Activated naive CD8-positive, alpha-beta T cell treated with anti-CD3 and anti-CD28 coated beads, Interleukin-2, amount 10 ng/mL, durations not matched to agents 7 days and 5 days (primary cell): ENCODE measurements at regions not wholly inside any gene's neighbourhood (a gene's known extent, or its start where the extent isn't known, plus 50 kb on each side); places are given as distances from the start of the nearest gene placed in this dataset.

ENCODE experiments used
- ATAC-seq: fragments of 150-1000 bp; cut with Tn5 transposase; one replicate; pipeline ENCODE4 v1.10.0; 2021; ENCODE audit warnings: low read depth, moderate library complexity
- POLR2A ChIA-PET: fragments of 350-600 bp; sonication (Branson Sonifier 250); formaldehyde crosslinking; loops from one replicate; lab custom pipeline; 2021; ENCODE audit warnings: antibody characterized with exemption; lab: Charles Lee
- DNase-seq: peaks from one replicate; pipeline ENCODE4 v3.0.0; 2021
- H3K27ac Mint-ChIP-seq: one replicate; pipeline ENCODE4 v1.8.0; 2022; ENCODE audit warnings: mild to moderate bottlenecking, mixed read lengths
- H3K27me3 Mint-ChIP-seq: one replicate; pipeline ENCODE4 v1.8.0; 2022; ENCODE audit warnings: mild to moderate bottlenecking, moderate library complexity, mixed read lengths
- H3K36me3 Mint-ChIP-seq: one replicate; pipeline ENCODE4 v1.8.0; 2021; ENCODE audit warnings: mild to moderate bottlenecking, mixed read lengths
- H3K4me1 Mint-ChIP-seq: one replicate; pipeline ENCODE4 v1.8.0; 2021; ENCODE audit warnings: mixed read lengths
- H3K4me3 Mint-ChIP-seq: one replicate; pipeline ENCODE4 v1.8.0; 2022; ENCODE audit warnings: mild to moderate bottlenecking, moderate library complexity, mixed read lengths
- H3K9me3 Mint-ChIP-seq: one replicate; pipeline ENCODE4 v1.8.0; 2021; ENCODE audit warnings: mixed read lengths

DNA sequence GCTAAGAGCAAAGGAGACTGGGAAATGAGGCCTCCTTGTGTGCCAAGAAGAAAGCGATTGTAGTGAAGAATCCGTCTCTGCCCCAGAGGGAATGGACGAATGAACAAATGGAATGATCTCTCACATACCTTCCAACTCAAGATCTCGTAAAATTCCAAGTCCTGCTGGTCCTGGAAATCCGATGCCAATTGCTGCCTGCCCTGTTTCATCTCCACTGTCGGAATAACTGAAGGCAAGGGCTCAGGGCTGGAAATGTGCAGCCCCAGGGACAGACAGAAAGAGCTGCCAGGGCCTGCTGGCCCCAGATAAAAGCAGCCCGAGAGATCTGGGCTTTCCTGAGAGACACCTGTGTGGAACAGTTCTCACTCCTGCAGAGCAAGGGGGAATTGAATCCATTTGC is 120.9 kb downstream of the MN1 start:
- H3K36me3 Mint-ChIP-seq, result no peaks in the 10 kb centered on the region
- no peak overlapping the region for H3K27ac Mint-ChIP-seq
- DNase-seq (no peak), ATAC-seq (no peak)
- H3K4me1 Mint-ChIP-seq, result no peaks in the 10 kb centered on the region
- POLR2A ChIA-PET, result no interaction called here
- no peak overlapping the region for H3K4me3 Mint-ChIP-seq
- no peaks in the 10 kb centered on the region for H3K9me3 Mint-ChIP-seq
- peaks cover 5% of the 10 kb centered on the region for H3K27me3 Mint-ChIP-seq

DNA sequence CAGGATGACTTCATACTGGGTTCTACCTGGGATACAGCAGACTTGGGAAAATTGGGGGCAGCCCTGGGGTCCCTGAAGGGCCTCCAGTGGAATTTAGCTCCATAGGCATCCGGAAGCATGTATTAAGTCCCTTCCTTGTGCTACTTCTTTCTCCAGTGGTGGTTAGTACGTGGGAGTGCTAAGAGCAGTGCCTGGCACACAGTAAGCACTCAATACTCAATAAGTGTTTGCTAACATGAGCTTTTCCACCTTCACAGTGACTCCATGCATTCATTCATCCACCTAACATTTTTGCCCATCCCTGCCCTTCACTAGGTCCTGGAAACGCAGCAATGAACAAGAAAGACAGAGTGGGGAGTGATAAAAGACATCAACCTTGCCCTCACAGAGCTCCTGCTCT is 120.5 kb downstream of the MN1 start:
- no peak overlapping the region for H3K27ac Mint-ChIP-seq
- DNase-seq (no peak), ATAC-seq (no peak)
- H3K27me3 Mint-ChIP-seq, result peaks cover 5% of the 10 kb centered on the region
- H3K36me3 Mint-ChIP-seq, result no peaks in the 10 kb centered on the region
- no peak overlapping the region for H3K4me3 Mint-ChIP-seq
- POLR2A ChIA-PET, result no interaction called here
- no peaks in the 10 kb centered on the region for H3K9me3 Mint-ChIP-seq
- H3K4me1 Mint-ChIP-seq, result no peaks in the 10 kb centered on the region

DNA sequence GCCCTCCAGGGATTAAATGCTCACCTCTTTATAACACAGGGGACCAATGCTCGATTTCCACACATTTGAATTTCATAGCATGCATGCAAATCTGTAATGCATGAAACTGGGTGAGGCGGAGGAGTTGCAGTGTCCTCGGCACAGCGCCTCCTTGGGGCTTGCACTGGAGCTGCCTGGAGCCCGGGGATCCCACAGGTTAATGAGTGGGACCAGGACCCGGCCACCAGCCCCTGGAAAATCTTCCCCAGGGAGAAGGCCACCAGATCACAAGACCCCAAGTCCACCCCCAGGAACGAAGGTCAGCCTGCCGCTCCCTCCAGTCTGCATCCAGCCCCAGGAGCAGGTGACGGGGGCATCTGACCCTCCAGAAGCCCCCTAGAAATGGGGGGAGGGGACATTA is 119.1 kb downstream of the MN1 start:
- no peak for ATAC-seq
- H3K4me3 Mint-ChIP-seq, result no peak overlapping the region
- POLR2A ChIA-PET, result no interaction called here

DNA sequence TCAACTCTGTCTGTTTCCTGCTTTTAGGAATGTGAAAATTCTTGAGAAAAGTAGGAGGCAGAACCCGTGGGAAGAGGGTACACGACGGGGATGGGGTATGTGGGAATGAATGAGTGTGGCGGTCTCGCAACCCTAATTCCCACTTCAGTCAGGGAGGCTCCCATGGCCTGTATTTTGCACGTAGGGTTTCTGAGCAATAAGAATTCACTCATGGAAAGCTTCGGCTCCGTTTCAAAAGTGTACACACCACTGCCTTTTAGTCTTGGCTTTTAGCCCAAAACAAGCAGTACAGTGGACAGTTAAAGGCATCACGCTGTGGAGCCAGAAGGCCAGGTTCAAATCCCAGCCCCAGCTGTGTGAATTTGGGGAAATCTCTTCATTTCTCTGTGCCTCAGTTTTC is 116.7 kb downstream of the MN1 start:
- no peaks in the 10 kb centered on the region for H3K36me3 Mint-ChIP-seq
- no peak overlapping the region for H3K4me3 Mint-ChIP-seq
- H3K27ac Mint-ChIP-seq, result no peak overlapping the region
- POLR2A ChIA-PET, result no interaction called here
- ATAC-seq (no peak), DNase-seq (no peak)
- H3K4me1 Mint-ChIP-seq, result no peaks in the 10 kb centered on the region
- H3K27me3 Mint-ChIP-seq, result peaks cover under 1% of the 10 kb centered on the region
- no peaks in the 10 kb centered on the region for H3K9me3 Mint-ChIP-seq

More for the DNA sequence above, 119.1 kb downstream of the MN1 start:
- H3K27me3 Mint-ChIP-seq, result peaks cover 3% of the 10 kb centered on the region
- no peaks in the 10 kb centered on the region for H3K9me3 Mint-ChIP-seq
- no peak for DNase-seq
- H3K36me3 Mint-ChIP-seq, result no peaks in the 10 kb centered on the region
- H3K4me1 Mint-ChIP-seq, result no peaks in the 10 kb centered on the region
- no peak overlapping the region for H3K27ac Mint-ChIP-seq

DNA sequence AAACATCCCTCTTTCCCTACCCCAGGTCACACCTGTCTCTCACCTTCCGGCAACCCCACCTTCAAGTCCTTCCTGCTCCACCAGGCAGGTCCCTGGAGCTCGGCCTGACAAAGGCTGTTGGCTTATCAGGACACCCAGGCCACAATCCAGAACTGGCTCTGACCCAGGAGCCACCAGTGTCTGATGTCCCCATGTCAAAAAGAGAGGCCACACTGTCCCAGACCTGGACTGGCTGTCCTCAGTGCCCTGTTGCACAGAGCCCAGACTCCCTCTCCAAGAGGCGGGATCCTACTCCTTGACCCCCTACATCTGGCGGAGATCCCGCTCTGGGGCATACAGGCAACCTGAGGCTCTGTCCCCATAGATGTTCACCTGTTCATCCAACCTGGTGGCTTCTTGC is 116.0 kb downstream of the MN1 start:
- Mint-ChIP-seq H3K36me3 (no peaks in the 10 kb centered on the region), H3K4me3 (no peak overlapping the region), H3K4me1 (no peaks in the 10 kb centered on the region), H3K9me3 (no peaks in the 10 kb centered on the region), H3K27ac (no peak overlapping the region), H3K27me3 (no peaks in the 10 kb centered on the region)
- ATAC-seq, result no peak
- POLR2A ChIA-PET, result no interaction called here
- no peak for DNase-seq

DNA sequence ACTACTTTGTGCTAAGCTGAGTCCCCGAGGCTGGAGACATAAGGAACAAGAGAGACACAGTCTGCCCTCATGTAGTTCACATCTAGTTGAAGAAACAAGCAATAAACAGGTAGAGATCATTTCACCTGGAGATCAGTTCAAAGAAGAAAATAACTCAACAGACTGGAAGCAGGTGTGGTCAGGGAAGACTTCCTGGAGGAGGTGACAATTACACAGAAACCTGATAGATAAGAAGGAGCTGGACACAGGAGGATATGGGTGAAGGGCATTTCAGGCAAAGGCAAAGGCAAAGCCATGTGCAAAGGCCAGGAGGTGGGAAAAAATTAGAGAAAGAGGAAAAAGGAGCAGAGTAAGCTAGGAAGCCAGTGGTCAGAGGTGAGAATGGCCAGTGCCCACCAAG is 115.6 kb downstream of the MN1 start:
- Mint-ChIP-seq H3K27me3 (no peaks in the 10 kb centered on the region), H3K4me3 (no peak overlapping the region), H3K4me1 (no peaks in the 10 kb centered on the region), H3K36me3 (no peaks in the 10 kb centered on the region), H3K27ac (no peak overlapping the region), H3K9me3 (no peaks in the 10 kb centered on the region)
- no peak for DNase-seq
- ATAC-seq, result no peak
- POLR2A ChIA-PET, result no interaction called here

DNA sequence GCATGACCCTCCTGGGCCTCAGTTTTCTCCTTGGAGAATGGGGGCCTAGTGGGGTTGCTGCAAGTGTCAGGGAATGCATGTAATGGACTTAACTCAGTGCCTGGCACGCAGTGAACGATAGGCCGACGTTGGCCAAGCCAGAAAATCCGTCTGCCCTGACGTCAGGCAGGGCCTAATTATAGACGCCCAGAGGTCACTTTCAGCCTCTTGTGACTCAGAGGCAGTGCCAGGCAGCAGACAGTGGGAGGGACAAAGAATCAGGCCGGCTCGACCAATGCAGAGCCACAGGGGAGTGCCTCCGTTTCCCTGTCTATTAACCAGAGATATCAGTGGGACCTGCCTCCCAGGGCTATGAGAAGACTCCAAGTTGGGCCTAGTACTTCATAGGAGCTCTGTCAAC is 115.0 kb downstream of the MN1 start:
- no peaks in the 10 kb centered on the region for H3K27me3 Mint-ChIP-seq
- no peaks in the 10 kb centered on the region for H3K4me1 Mint-ChIP-seq
- DNase-seq, result no peak

DNA sequence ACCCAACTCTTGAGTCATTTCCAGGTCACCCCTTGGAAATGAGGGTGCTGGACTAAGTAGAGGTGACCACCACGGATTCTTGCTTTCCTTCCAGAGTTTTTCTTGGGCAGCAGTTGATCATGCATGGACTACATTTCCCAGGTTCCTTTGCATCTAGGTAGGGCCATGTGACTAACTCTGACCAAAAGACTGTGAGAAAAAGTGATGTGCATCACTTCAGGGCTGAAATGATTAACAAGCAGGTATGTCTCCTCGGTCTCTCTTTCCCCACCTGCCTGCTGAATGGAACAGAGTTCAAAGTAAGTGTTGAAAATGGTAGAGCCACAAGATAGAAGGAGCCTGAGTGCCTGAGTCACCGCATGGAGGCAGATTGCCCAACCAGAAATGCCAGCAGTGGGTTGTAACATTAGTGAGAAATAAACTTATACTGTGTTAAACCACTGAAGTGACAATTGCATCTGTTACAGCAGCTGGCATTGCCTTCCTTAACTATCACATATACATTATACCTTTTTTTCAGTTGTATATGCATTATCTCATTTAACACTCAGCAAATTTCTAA is 113.5 kb downstream of the MN1 start:
- Mint-ChIP-seq H3K36me3 (no peaks in the 10 kb centered on the region), H3K9me3 (no peaks in the 10 kb centered on the region), H3K27ac (no peak overlapping the region), H3K27me3 (no peaks in the 10 kb centered on the region), H3K4me3 (no peak overlapping the region), H3K4me1 (no peaks in the 10 kb centered on the region)
- POLR2A ChIA-PET, result no interaction called here
- ATAC-seq (no peak), DNase-seq (no peak)

More for the DNA sequence above, 115.0 kb downstream of the MN1 start:
- no peaks in the 10 kb centered on the region for H3K36me3 Mint-ChIP-seq
- no peak overlapping the region for H3K27ac Mint-ChIP-seq
- no peak for ATAC-seq
- no peak overlapping the region for H3K4me3 Mint-ChIP-seq
- POLR2A ChIA-PET, result no interaction called here
- H3K9me3 Mint-ChIP-seq, result no peaks in the 10 kb centered on the region

DNA sequence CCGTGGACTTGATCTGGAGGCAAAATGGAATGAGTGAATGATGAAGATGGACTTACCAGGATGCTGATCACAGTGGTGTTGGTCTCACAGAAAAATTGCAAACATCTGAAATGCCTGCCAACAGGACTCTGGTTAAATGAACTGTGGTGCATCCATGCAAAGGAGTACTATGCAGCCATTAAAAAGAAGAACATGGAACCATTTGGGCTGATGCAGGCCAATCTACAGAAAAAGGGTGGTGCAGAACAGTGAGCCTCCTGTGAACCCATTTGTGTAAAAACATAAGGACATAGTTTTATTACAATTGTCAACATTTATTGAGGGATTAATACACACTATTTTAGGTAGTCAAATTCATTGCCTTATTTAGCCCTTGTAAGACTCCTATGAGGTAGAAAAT is 111.9 kb downstream of the MN1 start:
- Mint-ChIP-seq H3K36me3 (no peaks in the 10 kb centered on the region), H3K27me3 (no peaks in the 10 kb centered on the region), H3K4me1 (no peaks in the 10 kb centered on the region), H3K9me3 (no peaks in the 10 kb centered on the region), H3K27ac (no peak overlapping the region), H3K4me3 (no peak overlapping the region)
- POLR2A ChIA-PET, result no interaction called here
- ATAC-seq (no peak), DNase-seq (no peak)

DNA sequence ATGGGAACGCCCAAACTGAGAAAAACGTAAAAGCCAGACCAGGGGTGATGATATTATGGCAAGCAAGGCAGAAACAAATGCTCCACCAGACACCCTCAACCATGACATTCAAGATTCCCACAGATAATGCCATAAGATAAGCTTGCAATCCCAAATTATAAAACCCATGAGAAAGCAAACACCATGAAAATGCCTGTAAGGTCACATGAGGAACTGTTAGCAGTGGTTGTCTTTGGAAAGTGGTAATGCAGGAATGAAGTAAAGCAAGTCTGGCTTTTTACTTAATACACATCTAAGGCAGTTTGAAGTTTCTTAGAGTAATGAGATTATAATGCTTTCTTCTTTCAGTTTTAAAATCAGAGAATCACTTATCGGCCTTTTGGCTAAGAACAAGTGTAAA is 111.0 kb downstream of the MN1 start:
- POLR2A ChIA-PET, result no interaction called here
- no peak overlapping the region for H3K4me3 Mint-ChIP-seq
- H3K36me3 Mint-ChIP-seq, result no peaks in the 10 kb centered on the region
- no peaks in the 10 kb centered on the region for H3K27me3 Mint-ChIP-seq
- H3K4me1 Mint-ChIP-seq, result no peaks in the 10 kb centered on the region
- no peaks in the 10 kb centered on the region for H3K9me3 Mint-ChIP-seq
- no peak for DNase-seq
- no peak overlapping the region for H3K27ac Mint-ChIP-seq
- ATAC-seq, result no peak

DNA sequence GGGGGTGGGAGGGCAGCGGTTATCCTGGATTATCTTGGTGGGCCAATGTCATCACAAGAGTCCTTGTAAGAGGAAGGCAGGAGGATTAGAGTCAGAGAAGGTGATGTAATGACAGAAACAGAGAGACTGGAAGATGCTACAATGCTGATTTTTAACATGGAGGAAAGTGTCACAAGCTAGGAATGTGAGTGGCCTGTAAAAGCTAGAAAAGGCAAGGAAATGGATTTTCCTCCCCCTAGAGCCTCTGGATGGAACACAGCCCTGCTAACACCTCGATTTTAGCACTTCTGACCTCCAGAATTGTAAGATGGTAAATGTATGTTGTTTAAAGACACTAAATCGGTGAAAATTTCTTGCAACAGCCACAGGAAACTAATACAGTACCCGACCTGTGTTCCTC is 109.3 kb downstream of the MN1 start:
- no peaks in the 10 kb centered on the region for H3K4me1 Mint-ChIP-seq
- H3K36me3 Mint-ChIP-seq, result no peaks in the 10 kb centered on the region
- ATAC-seq, result no peak
- peaks cover 1% of the 10 kb centered on the region for H3K9me3 Mint-ChIP-seq
- DNase-seq, result no peak
- POLR2A ChIA-PET, result interaction anchor here (0.7 kb wide), 1 partner anchor 1143 kb away, joined by 3 read pairs; no protein-coding TSS in a partner anchor
- no peaks in the 10 kb centered on the region for H3K27me3 Mint-ChIP-seq
- no peak overlapping the region for H3K4me3 Mint-ChIP-seq
- no peak overlapping the region for H3K27ac Mint-ChIP-seq

DNA sequence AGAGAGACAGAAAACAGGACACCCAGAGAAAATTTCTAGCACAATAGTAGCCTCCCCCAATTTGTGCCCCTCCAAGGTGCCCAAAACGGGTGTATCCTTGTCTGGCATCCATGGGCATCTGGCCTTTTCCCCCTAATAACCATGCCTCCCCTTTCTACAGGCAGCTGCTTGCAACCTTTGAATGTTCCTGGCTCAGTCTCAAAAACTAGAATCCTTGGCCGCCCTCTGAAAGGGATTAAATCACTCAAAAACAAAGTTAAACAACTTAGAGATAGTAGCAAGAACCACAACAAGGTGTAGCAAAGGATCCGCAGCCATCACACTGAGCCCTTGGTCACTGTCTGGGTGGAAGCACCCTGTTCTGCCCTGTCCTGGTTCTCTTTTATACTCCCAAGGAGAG is 105.6 kb downstream of the MN1 start:
- H3K36me3 Mint-ChIP-seq, result no peaks in the 10 kb centered on the region
- ATAC-seq (no peak), DNase-seq (no peak)
- H3K4me3 Mint-ChIP-seq, result no peak overlapping the region
- peaks cover 4% of the 10 kb centered on the region for H3K9me3 Mint-ChIP-seq
- H3K4me1 Mint-ChIP-seq, result no peaks in the 10 kb centered on the region
- POLR2A ChIA-PET, result no interaction called here
- no peak overlapping the region for H3K27ac Mint-ChIP-seq
- no peaks in the 10 kb centered on the region for H3K27me3 Mint-ChIP-seq

DNA sequence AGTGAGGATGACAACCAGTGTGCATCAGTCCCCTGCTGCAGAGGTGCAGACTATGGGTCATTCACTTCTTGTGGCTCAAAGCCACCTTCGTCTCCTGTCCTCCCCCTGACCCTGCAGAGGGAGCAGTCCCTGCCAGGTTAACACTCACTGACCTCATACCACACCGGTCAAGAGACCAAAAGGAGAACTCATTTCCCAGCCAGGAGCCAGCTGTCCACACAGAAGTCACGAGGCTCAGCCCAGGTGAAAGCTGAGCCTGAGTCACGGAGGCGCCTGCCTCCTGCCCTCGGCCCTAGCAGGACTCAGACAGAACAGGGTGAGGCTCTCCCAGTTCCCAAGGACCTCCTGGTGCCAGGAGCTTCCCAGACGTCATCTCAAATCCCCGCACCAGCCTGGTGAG is 103.7 kb downstream of the MN1 start:
- Mint-ChIP-seq H3K9me3 (peaks cover 4% of the 10 kb centered on the region), H3K4me3 (no peak overlapping the region), H3K27me3 (no peaks in the 10 kb centered on the region), H3K4me1 (no peaks in the 10 kb centered on the region), H3K27ac (no peak overlapping the region), H3K36me3 (no peaks in the 10 kb centered on the region)
- no peak for DNase-seq
- POLR2A ChIA-PET, result no interaction called here
- no peak for ATAC-seq
